ENCODE measurements at regions not wholly inside any gene's neighbourhood (a gene's known extent, or its start where the extent isn't known, plus 50 kb on each side); places are given as distances from the start of the nearest gene placed in this dataset.
A peak's percentile ranks its signal among the peaks of the same experiment; 100 is the strongest.

DNA sequence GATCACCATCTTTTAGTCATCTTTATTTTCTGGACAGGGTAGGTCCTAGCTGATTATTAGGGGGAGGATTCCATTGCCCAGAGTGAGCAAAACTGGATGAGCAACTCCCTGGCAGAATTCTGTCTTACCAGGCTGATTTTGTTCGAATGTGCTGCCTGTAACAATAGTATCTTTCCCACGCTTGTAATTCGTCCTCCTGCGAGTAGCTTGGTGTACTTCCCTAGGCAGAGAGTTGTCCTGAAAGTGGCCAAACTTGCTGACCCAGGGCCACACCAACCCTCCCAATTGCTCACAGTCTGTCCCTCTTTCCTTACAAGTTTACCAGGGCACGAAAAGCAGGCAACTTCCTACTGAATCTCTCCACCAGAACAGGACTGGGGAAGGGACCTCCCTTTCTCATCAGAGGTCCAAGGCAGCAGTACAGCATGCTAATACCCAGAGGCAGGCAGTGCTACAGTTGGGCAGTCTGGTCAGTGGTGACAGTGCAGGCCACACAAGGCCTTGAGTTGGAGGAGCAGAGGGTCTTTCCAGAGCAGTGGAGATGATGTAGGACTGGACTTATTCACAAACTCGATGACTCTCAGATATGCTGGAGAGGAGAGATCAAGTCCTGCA lies 67.8 kb upstream of the NLK start:
- H3K9ac ChIP-seq (ENCODE audit: extremely low read depth, insufficient read length, low read length) = no peak overlapping the region
- Mint-ChIP-seq H3K27ac (no peak overlapping the region), H3K27me3 (ENCODE audit: low read depth) (peaks cover 2% of the 10 kb centered on the region), H3K4me1 (peaks cover 10 to 17% of the 10 kb centered on the region in 2 experiments; a peak in 3 of 4 replicates), H3K9me3 (no peaks in the 10 kb centered on the region), H3K36me3 (ENCODE audit: insufficient read depth in 1 of 3, low read depth in 3 of 3) (no peaks in the 10 kb centered on the region), H3K4me3 (no peak overlapping the region)
- H3K79me1 ChIP-seq (ENCODE audit: insufficient read depth, low read depth, low read length, poor library complexity, severe bottlenecking) = no peaks in the 10 kb centered on the region
- no peak overlapping the region for H4K8ac ChIP-seq (replicated peaks; ENCODE audit: insufficient read length, low read depth, low read length)
- H3K4me1 ChIP-seq (ENCODE audit: insufficient read depth, low read length) = no peaks in the 10 kb centered on the region
- H2AFZ ChIP-seq (ENCODE audit: low read length) = no peak overlapping the region
- no peak overlapping the region for H2BK15ac ChIP-seq (ENCODE audit: low read depth, low read length)
- no peaks in the 10 kb centered on the region for H3K9me3 ChIP-seq (ENCODE audit: control insufficient read depth, low read depth, low read length)
- H3K27ac ChIP-seq (ENCODE audit: insufficient read length, low read depth, low read length) = no peak overlapping the region
- H3K4ac ChIP-seq (ENCODE audit: low read depth, low read length) = no peak overlapping the region
- no peak overlapping the region for H2BK20ac ChIP-seq (ENCODE audit: low read depth, low read length, poor library complexity, severe bottlenecking)
- H3K14ac ChIP-seq (ENCODE audit: insufficient read depth, low read length) = no peak overlapping the region
- no peak overlapping the region for H4K5ac ChIP-seq (ENCODE audit: insufficient read length, low read depth, low read length)
- H4K20me1 ChIP-seq (ENCODE audit: control insufficient read depth, insufficient read depth, insufficient read length) = no peaks in the 10 kb centered on the region
- no peak overlapping the region for H3K23ac ChIP-seq (ENCODE audit: insufficient read length, low read depth, low read length)
- H3K23me2 ChIP-seq (ENCODE audit: insufficient read length, low read depth, low read length, poor library complexity, severe bottlenecking) = no peaks in the 10 kb centered on the region
- H3K18ac ChIP-seq (ENCODE audit: insufficient read length, low read depth, low read length) = peak overlapping the region; percentile 43
- no peaks in the 10 kb centered on the region for H3K27me3 ChIP-seq (ENCODE audit: insufficient read depth, low read length)
- H4K91ac ChIP-seq (ENCODE audit: insufficient read length, low read depth, low read length) = no peak overlapping the region
- no peak overlapping the region for H2BK5ac ChIP-seq (ENCODE audit: insufficient read length, low read length)
- H2BK12ac ChIP-seq (ENCODE audit: insufficient read length, low read depth, low read length) = no peak overlapping the region
- H2AK5ac ChIP-seq (ENCODE audit: insufficient read length, low read length) = no peak overlapping the region
- H3K79me2 ChIP-seq (ENCODE audit: insufficient read depth, low read length) = no peaks in the 10 kb centered on the region
- H3K4me2 ChIP-seq (ENCODE audit: insufficient read depth, insufficient read length, low read length) = no peak overlapping the region
- TF ChIP-seq CTCF (conservative IDR thresholded peaks at IDR 0.05) = no peak
- no peak overlapping the region for H3T11ph ChIP-seq (ENCODE audit: low read length)
- H2BK120ac ChIP-seq (ENCODE audit: low read depth, low read length, poor library complexity, severe bottlenecking) = no peak overlapping the region
- no peak for DNase-seq
- H3K56ac ChIP-seq (ENCODE audit: insufficient read length, low read depth, low read length) = no peak overlapping the region
- no CpG with 5 or more reads among the region's 6 CpGs for WGBS (ENCODE audit: extremely low coverage, insufficient read length, low lambda C conversion rate)

All from H9 (cell line).